NCI-H1436 (cell line): ENCODE measurements at regions not wholly inside any gene's neighbourhood (a gene's known extent, or its start where the extent isn't known, plus 50 kb on each side); places are given as distances from the start of the nearest gene placed in this dataset.
"Not testable (repeated sequence)": the region's sequence is repeated elsewhere in the genome, so short reads cannot be mapped to it uniquely, and the experiment has no call there.

Experiments
- DNase-seq: peaks from one replicate; lab custom pipeline; 2025; lab: John Stamatoyannopoulos, UW

DNA sequence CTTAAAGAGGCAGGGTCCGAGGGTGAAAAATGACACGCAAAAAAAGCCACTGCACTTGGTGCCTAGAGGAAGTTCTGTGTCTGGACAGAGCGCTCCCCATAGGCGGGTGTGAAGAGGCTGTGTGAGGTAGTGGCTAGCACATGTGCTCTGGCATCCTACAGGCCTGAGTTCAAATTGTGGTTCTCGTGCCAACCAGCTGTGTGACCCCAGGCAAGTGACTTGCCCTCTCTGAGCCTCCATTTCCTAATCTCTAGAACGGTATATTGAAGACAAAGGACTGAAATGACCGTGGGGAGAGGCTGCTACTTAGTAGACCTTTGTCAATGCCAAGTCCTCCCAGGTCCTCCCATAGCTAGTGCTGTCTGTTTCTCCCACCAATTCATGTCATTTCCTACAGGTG lies 79.1 kb upstream of the MYL10 start:
- no peak for DNase-seq

- no peak for DNase-seq
These were observed 83.6 kb upstream of the MYL10 start for GRCh38 chr7:101712652-101713051.

GRCh38 chr7:101714097-101714496 lies 85.0 kb upstream of the MYL10 start:
- DNase-seq: no peak

DNA sequence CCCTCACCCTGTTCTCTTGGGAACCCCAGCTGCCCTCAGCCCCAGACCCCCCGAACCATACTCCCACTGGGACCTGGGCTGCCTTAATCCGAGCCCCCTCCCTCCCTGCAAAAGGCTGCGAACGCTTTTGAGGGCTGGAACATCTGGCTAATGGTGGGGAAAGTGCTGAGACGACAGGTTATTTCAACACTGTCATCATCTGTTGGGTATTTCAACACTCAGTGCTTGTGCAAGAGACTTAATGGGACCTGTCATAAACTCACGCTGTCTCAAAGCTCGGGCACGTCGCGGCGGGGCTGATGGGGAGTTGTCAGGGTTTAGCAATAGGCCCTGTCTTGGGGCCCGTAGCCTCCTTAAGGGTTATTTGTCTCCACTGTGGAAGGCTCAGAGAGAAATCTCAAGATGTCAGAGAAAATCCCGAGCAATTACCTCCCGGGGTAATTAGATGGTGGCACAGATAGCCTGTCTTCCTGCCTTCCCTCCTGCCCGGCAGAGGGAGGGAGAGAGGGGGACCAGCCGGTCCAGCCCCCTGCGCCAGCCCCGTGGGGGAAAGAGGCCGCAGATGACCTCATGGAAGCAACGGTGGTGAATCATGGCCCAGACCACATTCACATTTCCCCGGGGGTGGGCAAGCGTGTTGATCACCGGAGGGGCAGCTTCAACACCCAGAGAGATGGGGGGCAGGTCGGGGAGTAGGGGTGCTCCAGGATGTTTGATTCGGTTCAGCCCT lies 88.7 kb upstream of the MYL10 start:
- no peak for DNase-seq

DNA sequence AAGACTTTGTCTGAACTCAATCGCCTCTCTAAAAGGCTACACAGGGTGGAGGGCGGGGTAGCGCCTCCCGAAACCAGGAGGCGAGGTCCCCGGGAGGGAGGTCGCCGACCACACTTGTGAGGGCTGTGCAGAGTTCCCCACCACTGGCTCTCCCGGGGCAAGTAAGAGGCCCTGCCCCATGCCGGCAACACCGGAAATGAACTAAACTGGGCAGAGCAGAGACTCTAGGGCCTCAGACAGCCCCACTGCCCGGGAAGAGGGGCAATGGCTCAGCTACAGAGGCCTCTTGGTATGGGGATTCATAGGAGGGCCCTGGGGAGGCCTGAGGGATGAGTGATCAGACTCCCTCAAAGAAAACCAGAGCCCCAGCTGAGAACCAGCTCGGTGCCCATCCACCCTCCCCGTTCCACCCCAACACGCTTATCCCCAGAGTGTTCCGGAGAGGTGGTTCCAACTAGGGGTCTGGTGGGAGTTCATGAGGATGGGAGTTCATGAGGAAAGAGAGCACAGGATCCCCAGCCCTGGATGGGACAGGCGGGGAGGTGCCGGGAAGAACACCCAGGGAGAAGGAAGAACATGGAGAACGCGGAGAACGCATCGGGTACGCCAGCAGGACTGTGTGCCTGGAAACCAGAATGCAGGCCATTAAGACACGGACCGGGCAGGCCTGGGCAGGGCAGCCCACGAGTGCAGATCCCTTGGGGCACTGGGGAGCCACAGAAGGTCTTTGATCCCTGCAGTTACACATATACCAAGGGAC lies 89.4 kb upstream of the MYL10 start:
- DNase-seq: no peak

DNA sequence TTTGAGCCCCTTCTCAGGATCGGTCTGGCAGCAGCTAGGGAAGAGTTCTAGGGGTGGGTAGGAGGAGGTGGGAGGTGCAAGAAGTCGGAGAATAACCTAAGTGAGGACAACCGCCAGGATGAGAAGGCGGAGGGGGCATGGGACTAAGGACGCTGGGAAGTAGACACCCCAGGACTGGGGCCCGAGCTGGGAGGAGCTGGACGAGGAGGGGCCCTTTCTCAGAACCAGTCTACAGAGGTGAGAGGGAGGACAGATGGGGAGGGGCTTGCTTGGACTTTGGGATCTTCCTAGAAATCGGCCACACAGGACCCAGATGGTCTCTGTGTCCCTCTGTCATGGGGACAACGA lies 90.0 kb upstream of the MYL10 start:
- no peak for DNase-seq

GRCh38 chr7:101720324-101720723 lies 91.2 kb upstream of the MYL10 start:
- DNase-seq: no peak

GRCh38 chr7:101722247-101722646 lies 93.2 kb upstream of the MYL10 start:
- DNase-seq: no peak

DNA sequence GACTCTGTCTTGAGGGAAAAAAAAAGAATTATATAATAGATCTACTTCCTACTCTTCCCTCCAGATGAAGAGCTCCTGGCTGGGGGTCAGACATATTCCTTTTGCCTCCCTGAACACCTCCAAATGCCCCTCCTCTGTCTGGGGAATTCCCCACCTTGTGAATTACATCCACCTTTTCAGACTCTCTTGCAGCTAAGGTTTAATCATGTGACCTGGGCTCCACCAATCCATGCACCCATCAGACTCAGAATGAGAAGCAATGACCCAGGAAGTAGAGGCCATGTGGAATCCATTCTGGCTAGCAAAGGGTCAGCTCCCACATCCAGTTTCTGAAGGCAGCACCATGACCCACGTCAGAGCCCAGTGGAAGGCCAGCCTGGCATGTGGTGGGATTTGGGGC lies 93.6 kb upstream of the CUX1 start:
- DNase-seq: no peak

GRCh38 chr7:101724957-101725356 lies 92.5 kb upstream of the CUX1 start:
- DNase-seq: no peak

GRCh38 chr7:101725921-101726320 lies 91.5 kb upstream of the CUX1 start:
- DNase-seq: no peak

DNA sequence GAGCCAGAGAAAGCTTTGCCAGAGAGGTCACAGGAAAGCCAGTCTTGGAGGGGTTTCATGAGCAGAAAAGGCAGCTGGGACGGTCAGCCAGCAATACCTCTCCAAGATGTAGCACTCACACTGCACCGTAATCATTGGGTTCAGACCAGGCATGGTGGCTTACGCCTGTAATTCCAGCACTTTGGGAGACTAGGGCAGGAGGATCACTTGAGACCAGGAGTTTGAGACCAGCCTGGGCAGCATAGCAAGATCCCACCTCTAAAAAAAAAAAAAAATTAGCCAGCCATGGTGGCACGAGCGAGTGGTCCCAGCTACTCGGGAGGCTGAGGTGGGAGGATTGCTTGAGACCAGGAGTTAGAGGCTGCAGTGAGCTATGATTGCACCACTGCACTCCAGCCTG lies 90.2 kb upstream of the CUX1 start:
- no peak for DNase-seq

DNA sequence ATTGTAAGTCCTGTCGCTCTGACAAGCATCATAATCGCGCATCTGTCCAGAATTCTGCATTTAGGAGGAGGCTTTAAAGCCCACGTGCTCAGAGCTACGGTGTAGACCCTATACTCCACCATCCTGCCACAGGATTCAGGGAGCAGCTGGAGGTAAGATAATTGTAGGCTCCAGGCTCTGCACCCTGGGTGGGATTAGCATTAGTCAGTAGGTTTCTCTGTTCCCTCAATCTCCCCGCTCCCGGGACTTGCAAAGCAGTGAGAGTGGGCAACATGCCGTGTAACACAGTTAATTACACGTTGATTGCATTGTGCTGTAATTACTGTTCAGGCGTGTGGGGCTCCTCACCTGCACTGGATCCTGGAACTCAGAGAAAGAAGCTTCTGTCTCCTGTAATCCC lies 89.3 kb upstream of the CUX1 start:
- DNase-seq: no peak

- not testable (repeated sequence) for DNase-seq
These were observed 88.6 kb upstream of the CUX1 start for GRCh38 chr7:101728873-101729240.

- no peak for DNase-seq
These were observed 88.1 kb upstream of the CUX1 start for GRCh38 chr7:101729241-101729883.

DNA sequence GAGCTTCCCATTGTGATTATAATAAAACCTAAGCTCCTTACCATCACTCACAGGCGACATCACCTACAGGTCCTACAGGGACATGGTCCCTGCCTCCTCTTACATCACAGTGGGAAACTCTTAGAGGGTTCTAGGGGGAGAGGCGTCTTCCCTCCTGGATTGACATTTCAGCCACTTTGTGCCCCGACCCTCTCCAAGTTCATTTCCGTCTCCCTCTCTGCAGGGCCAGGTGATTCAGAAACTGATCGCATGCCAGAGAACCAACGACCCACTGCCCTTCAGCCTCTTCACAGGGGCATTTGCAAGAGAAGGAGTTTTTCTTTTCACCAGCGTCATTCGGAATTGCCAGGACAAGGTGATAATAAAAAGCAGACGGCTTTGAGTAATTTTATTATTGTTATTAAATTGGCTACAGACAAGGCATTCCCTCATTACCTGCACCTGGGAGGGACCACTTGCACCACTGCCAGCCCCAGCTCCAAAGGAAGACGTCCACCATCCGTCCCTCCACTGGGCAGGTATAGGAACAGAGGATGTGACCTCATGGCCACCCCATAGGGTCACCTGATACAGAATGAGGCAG lies 85.8 kb upstream of the CUX1 start:
- no peak for DNase-seq

DNA sequence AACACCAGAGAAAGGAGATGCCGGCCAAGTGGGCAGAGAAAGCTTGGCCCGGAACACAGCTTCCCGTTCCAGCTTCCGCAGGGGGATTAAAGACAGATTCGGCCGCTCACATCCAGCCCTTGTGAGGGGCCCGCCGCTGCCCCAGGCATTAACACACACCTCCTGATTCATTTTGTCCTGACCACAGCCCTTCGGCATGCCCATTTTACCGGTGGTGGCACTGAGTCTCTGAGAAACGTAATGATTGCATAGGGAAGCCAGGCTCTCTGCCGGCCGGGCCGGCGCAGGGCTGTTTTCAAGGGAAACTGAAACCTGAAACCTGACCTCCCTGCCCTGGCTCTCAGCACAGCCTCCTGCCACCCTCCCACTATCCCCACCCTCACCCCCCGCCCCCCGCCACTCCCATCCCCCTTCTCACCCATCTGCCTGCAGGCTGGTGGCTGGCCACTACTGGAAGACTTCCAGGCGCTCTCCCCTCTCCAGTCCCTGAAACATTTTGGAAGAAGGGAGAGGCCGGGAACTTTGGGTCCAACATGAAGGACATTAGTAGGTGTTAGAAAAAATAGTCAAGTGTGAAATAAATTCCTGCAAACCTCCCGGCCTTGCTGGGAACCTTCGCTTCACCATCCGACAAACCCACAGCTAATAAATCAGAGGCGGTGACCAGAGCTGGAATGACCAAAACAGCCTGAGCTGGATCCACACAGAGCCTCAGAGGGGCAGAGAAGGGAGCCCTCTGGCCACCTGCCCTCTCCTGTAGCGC lies 83.5 kb upstream of the CUX1 start:
- no peak for DNase-seq

- no peak for DNase-seq
These were observed 81.3 kb upstream of the CUX1 start for GRCh38 chr7:101736084-101736483.

DNA sequence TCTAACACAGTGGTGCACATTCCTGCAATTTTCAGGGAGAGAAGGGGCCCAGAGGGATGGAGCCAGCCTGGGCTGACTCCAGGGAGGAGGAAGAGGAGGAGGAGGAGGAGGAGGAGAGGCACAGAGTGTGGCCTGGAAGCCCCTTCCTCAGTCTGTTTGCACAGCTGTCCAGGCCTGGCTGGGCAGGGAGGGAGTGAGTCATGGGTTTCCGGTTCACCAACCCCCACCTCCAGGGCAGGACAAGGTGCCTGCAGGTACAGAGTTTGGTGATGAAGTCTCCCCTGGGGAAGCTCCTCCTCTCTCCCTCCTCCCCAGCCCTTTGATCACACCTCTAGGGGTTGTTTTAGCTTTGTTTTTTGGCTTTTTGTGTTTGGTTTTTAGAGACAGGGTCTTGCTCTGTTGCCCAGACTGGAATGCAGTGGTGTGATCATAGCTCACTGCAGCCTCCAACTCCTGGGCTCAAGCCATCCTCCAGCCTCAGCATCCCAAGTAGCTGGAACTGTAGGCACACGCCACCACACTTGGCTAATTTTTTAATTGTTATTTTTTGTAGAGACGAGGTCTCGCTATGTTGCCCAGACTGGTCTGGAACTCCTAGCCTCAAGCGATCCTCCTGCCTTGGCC lies 77.5 kb upstream of the CUX1 start:
- no peak for DNase-seq

DNA sequence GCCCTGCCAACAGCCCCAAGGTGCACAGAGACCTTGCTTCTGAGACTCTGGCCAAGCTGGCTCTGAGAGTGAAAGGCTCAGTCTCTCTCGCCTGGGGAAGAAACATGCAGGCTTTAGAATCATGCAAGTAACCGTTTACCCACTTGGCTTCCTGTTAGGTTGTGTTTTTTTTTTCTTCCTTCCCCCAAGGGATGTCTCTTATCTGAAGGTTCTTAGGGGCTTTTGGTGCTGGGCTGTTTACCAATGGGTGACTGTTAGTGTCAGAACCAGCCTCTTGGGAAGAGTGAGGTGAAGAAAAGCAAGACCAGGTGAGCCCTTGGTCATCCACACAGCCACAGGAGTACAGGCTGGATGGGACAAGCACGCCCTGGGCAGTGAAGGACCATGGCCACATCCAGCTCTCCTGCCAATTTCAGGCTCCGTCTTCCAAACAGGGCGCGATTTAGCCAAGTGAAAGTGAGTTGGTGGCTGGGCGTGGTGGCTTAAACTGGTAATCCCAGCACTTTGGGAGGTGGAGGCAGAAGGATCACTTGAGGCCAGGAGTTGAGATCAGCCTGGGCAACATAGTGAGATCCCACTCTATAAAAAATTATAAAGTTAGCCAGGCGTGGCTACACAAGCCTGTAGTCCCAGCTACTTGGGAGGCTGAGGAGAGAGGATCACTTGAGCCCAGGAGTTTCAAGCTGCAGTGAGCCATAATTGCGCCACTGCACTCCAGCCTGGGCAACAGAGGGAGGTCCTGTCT lies 76.3 kb upstream of the CUX1 start:
- DNase-seq: no peak
